ENCODE measurements at regions not wholly inside any gene's neighbourhood (a gene's known extent, or its start where the extent isn't known, plus 50 kb on each side); places are given as distances from the start of the nearest gene placed in this dataset.

GRCh38 chr2:114040826-114041225 is 150.9 kb downstream of the ACTR3 start:
- no peak for DNase-seq
- no peak for TF ChIP-seq CTCF (IDR thresholded peaks at IDR 0.05)
- H3K4me3 ChIP-seq = no peak overlapping the region
- H3K4me1 ChIP-seq = no peaks in the 10 kb centered on the region
- no peaks in the 10 kb centered on the region for H3K36me3 ChIP-seq
- H3K27ac ChIP-seq = no peak overlapping the region
- no peaks in the 10 kb centered on the region for H3K9me3 ChIP-seq
- no peaks in the 10 kb centered on the region for H3K27me3 ChIP-seq
- intact Hi-C loops (cut with DNase I) = no loop called here
- H3K9ac ChIP-seq (ENCODE audit: low read depth in 2 of 2, low read length in 2 of 2) = no peak overlapping the region

GRCh38 chr2:114044985-114045384 is 155.1 kb downstream of the ACTR3 start:
- no peak overlapping the region for H3K4me3 ChIP-seq
- H3K27me3 ChIP-seq = no peaks in the 10 kb centered on the region
- intact Hi-C loops (cut with DNase I) = no loop called here
- no peak for DNase-seq
- no peak overlapping the region for H3K27ac ChIP-seq
- no peaks in the 10 kb centered on the region for H3K4me1 ChIP-seq
- H3K36me3 ChIP-seq = no peaks in the 10 kb centered on the region
- no peak for TF ChIP-seq CTCF (IDR thresholded peaks at IDR 0.05)
- H3K9me3 ChIP-seq = no peaks in the 10 kb centered on the region
- no peak overlapping the region for H3K9ac ChIP-seq (ENCODE audit: low read depth in 2 of 2, low read length in 2 of 2)

GRCh38 chr2:114046373-114046772 is 156.5 kb downstream of the ACTR3 start:
- Histone ChIP-seq H3K27me3 (no peaks in the 10 kb centered on the region), H3K9ac (ENCODE audit: low read depth in 2 of 2, low read length in 2 of 2) (no peak overlapping the region), H3K36me3 (no peaks in the 10 kb centered on the region), H3K27ac (no peak overlapping the region), H3K9me3 (no peaks in the 10 kb centered on the region), H3K4me1 (no peaks in the 10 kb centered on the region), H3K4me3 (no peak overlapping the region)
- DNase-seq = no peak
- TF ChIP-seq CTCF (IDR thresholded peaks at IDR 0.05) = no peak
- intact Hi-C loops (cut with DNase I) = no loop called here

GRCh38 chr2:114046866-114047435 is 157.1 kb downstream of the ACTR3 start:
- Histone ChIP-seq H3K27me3 (no peaks in the 10 kb centered on the region), H3K9me3 (no peaks in the 10 kb centered on the region), H3K27ac (no peak overlapping the region), H3K36me3 (no peaks in the 10 kb centered on the region), H3K9ac (ENCODE audit: low read depth in 2 of 2, low read length in 2 of 2) (no peak overlapping the region), H3K4me1 (no peaks in the 10 kb centered on the region), H3K4me3 (no peak overlapping the region)
- DNase-seq = no peak
- TF ChIP-seq CTCF (IDR thresholded peaks at IDR 0.05) = no peak
- intact Hi-C loops (cut with DNase I) = no loop called here

- DNase-seq = no peak
- Histone ChIP-seq H3K27me3 (no peaks in the 10 kb centered on the region), H3K9me3 (no peaks in the 10 kb centered on the region), H3K27ac (no peak overlapping the region), H3K9ac (ENCODE audit: low read depth in 2 of 2, low read length in 2 of 2) (no peak overlapping the region), H3K4me3 (no peak overlapping the region), H3K36me3 (no peaks in the 10 kb centered on the region), H3K4me1 (no peaks in the 10 kb centered on the region)
- TF ChIP-seq CTCF (IDR thresholded peaks at IDR 0.05) = no peak
- intact Hi-C loops (cut with DNase I) = no loop called here
Measured at GRCh38 chr2:114049280-114049679, 159.4 kb downstream of the ACTR3 start.

Measured in colonic mucosa (tissue), 4 donors.